GM23338 (cell line): ENCODE measurements at regions not wholly inside any gene's neighbourhood (a gene's known extent, or its start where the extent isn't known, plus 50 kb on each side); places are given as distances from the start of the nearest gene placed in this dataset.

ENCODE experiments used
- EZH2 ChIP-seq: fragments of 200-600 bp; sonication (generic); IDR thresholded peaks from one replicate; pipeline ENCODE4 v1.8.0; 2017; ENCODE audit warnings: antibody characterized with exemption, mild to moderate bottlenecking, low read depth; ENCODE audit not compliant: unreplicated experiment
- EZH2phosphoT487 ChIP-seq: fragments of 200-600 bp; sonication (generic); IDR thresholded peaks from one replicate; pipeline ENCODE4 v1.8.1; 2018; ENCODE audit warnings: antibody characterized with exemption; ENCODE audit not compliant: unreplicated experiment
- POLR2AphosphoS5 ChIP-seq: IDR thresholded peaks from 2 replicates; pipeline ENCODE4 v1.6.1; 2016; ENCODE audit warnings: antibody characterized with exemption, low read depth
- STAT1 ChIP-seq: IDR thresholded peaks from one replicate; pipeline ENCODE4 v1.6.1; 2016; ENCODE audit warnings: antibody characterized with exemption; ENCODE audit not compliant: unreplicated experiment
- ZNF114 ChIP-seq: fragments of 250-450 bp; sonication (Bioruptor Pico); IDR thresholded peaks from 2 replicates; pipeline ENCODE4 v1.5.0; 2020; ENCODE audit warnings: mild to moderate bottlenecking, moderate library complexity
- TF ChIP-seq, protein P1 (sequence below), 2 experiments: fragments of 200-600 bp in 1 of 2; sonication (generic) in 1 of 2; conservative IDR thresholded peaks; 2 replicates each; pipeline versions ENCODE4 v1.5.1 to v1.6.1; 2016 to 2017; ENCODE audit warnings: antibody characterized with exemption in 2 of 2, low read depth in 2 of 2, mild to moderate bottlenecking in 2 of 2, moderate library complexity in 1 of 2
- TF ChIP-seq, protein P2 (sequence below): fragments of 250-450 bp; sonication (Bioruptor Pico); IDR thresholded peaks from 2 replicates; pipeline ENCODE4 v1.5.0; 2020; ENCODE audit warnings: mild to moderate bottlenecking, moderate library complexity
- TF ChIP-seq, protein P3 (sequence below): IDR thresholded peaks from one replicate; pipeline ENCODE4 v1.6.1; 2018; ENCODE audit warnings: antibody characterized with exemption; ENCODE audit not compliant: unreplicated experiment

DNA sequence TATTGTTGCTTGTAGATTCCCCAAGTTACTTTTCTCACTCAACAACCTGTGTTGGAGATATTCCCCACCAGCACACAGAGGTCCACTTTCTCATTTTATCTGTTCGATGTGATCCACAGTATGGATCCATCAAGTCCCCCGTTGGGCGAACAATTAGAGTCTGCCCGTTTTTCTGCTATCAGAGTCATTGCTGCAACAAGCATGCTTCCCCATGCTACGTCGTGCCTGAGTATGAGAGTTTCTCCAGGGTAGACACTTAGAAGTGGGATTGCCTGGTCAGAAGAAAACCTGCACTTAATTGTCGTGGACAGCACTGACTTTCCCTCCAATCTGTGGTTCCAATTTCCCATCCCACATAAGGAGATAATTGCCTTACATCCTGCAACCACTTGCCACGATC, 62.7 kb upstream of the SHOX start:
- TF ChIP-seq EZH2phosphoT487, result no peak
- TF ChIP-seq, protein P1, sequence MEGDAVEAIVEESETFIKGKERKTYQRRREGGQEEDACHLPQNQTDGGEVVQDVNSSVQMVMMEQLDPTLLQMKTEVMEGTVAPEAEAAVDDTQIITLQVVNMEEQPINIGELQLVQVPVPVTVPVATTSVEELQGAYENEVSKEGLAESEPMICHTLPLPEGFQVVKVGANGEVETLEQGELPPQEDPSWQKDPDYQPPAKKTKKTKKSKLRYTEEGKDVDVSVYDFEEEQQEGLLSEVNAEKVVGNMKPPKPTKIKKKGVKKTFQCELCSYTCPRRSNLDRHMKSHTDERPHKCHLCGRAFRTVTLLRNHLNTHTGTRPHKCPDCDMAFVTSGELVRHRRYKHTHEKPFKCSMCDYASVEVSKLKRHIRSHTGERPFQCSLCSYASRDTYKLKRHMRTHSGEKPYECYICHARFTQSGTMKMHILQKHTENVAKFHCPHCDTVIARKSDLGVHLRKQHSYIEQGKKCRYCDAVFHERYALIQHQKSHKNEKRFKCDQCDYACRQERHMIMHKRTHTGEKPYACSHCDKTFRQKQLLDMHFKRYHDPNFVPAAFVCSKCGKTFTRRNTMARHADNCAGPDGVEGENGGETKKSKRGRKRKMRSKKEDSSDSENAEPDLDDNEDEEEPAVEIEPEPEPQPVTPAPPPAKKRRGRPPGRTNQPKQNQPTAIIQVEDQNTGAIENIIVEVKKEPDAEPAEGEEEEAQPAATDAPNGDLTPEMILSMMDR (conservative IDR thresholded peaks at IDR 0.05; ENCODE audit: low read depth in 2 of 2), result no peak
- TF ChIP-seq, protein P2, sequence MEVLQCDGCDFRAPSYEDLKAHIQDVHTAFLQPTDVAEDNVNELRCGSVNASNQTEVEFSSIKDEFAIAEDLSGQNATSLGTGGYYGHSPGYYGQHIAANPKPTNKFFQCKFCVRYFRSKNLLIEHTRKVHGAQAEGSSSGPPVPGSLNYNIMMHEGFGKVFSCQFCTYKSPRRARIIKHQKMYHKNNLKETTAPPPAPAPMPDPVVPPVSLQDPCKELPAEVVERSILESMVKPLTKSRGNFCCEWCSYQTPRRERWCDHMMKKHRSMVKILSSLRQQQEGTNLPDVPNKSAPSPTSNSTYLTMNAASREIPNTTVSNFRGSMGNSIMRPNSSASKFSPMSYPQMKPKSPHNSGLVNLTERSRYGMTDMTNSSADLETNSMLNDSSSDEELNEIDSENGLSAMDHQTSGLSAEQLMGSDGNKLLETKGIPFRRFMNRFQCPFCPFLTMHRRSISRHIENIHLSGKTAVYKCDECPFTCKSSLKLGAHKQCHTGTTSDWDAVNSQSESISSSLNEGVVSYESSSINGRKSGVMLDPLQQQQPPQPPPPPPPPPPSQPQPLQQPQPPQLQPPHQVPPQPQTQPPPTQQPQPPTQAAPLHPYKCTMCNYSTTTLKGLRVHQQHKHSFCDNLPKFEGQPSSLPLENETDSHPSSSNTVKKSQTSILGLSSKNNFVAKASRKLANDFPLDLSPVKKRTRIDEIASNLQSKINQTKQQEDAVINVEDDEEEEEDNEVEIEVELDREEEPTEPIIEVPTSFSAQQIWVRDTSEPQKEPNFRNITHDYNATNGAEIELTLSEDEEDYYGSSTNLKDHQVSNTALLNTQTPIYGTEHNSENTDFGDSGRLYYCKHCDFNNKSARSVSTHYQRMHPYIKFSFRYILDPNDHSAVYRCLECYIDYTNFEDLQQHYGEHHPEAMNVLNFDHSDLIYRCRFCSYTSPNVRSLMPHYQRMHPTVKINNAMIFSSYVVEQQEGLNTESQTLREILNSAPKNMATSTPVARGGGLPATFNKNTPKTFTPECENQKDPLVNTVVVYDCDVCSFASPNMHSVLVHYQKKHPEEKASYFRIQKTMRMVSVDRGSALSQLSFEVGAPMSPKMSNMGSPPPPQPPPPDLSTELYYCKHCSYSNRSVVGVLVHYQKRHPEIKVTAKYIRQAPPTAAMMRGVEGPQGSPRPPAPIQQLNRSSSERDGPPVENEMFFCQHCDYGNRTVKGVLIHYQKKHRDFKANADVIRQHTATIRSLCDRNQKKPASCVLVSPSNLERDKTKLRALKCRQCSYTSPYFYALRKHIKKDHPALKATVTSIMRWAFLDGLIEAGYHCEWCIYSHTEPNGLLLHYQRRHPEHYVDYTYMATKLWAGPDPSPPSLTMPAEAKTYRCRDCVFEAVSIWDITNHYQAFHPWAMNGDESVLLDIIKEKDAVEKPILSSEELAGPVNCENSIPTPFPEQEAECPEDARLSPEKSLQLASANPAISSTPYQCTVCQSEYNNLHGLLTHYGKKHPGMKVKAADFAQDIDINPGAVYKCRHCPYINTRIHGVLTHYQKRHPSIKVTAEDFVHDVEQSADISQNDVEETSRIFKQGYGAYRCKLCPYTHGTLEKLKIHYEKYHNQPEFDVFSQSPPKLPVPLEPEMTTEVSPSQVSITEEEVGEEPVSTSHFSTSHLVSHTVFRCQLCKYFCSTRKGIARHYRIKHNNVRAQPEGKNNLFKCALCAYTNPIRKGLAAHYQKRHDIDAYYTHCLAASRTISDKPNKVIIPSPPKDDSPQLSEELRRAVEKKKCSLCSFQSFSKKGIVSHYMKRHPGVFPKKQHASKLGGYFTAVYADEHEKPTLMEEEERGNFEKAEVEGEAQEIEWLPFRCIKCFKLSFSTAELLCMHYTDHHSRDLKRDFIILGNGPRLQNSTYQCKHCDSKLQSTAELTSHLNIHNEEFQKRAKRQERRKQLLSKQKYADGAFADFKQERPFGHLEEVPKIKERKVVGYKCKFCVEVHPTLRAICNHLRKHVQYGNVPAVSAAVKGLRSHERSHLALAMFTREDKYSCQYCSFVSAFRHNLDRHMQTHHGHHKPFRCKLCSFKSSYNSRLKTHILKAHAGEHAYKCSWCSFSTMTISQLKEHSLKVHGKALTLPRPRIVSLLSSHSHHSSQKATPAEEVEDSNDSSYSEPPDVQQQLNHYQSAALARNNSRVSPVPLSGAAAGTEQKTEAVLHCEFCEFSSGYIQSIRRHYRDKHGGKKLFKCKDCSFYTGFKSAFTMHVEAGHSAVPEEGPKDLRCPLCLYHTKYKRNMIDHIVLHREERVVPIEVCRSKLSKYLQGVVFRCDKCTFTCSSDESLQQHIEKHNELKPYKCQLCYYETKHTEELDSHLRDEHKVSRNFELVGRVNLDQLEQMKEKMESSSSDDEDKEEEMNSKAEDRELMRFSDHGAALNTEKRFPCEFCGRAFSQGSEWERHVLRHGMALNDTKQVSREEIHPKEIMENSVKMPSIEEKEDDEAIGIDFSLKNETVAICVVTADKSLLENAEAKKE, result no peak
- no peak for TF ChIP-seq POLR2AphosphoS5
- TF ChIP-seq EZH2, result no peak
- no peak for TF ChIP-seq STAT1
- TF ChIP-seq, protein P3, sequence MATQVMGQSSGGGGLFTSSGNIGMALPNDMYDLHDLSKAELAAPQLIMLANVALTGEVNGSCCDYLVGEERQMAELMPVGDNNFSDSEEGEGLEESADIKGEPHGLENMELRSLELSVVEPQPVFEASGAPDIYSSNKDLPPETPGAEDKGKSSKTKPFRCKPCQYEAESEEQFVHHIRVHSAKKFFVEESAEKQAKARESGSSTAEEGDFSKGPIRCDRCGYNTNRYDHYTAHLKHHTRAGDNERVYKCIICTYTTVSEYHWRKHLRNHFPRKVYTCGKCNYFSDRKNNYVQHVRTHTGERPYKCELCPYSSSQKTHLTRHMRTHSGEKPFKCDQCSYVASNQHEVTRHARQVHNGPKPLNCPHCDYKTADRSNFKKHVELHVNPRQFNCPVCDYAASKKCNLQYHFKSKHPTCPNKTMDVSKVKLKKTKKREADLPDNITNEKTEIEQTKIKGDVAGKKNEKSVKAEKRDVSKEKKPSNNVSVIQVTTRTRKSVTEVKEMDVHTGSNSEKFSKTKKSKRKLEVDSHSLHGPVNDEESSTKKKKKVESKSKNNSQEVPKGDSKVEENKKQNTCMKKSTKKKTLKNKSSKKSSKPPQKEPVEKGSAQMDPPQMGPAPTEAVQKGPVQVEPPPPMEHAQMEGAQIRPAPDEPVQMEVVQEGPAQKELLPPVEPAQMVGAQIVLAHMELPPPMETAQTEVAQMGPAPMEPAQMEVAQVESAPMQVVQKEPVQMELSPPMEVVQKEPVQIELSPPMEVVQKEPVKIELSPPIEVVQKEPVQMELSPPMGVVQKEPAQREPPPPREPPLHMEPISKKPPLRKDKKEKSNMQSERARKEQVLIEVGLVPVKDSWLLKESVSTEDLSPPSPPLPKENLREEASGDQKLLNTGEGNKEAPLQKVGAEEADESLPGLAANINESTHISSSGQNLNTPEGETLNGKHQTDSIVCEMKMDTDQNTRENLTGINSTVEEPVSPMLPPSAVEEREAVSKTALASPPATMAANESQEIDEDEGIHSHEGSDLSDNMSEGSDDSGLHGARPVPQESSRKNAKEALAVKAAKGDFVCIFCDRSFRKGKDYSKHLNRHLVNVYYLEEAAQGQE, result no peak
- no peak for TF ChIP-seq ZNF114 (CRISPR knock-in tag)
